GM19452 (cell line): ENCODE measurements at regions not wholly inside any gene's neighbourhood (a gene's known extent, or its start where the extent isn't known, plus 50 kb on each side); places are given as distances from the start of the nearest gene placed in this dataset.

Experiments used
- ATAC-seq: cut with Tn5 transposase; IDR thresholded peaks from one replicate; pipeline ENCODE4 v1.9.1; 2021; ENCODE audit not compliant: unreplicated experiment

GRCh38 chr7:106166651-106167342 lies 54.7 kb upstream of the SYPL1 start:
- ATAC-seq, result no peak

DNA sequence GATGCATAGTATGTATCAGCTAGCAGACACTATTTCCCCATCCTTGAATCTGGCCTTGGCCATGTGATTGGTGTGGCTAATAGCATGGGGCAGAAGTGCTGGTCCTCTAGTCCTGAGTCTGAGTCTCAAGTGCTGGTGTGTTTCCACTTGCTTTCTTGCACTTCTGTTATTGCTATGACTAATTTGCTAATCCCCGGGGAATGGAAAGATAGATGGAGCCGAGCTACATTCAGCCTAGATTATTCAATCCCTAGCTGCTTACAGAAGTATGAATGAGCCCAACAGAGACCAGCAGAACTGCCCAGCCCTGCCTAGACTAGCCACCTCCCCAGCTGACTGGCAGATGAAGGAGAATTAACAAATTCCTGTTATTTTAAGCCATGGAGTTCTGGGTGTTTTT lies 53.2 kb upstream of the SYPL1 start:
- no peak for ATAC-seq

GRCh38 chr7:106163257-106163656 lies 51.1 kb upstream of the SYPL1 start:
- no peak for ATAC-seq
